HEK293T (cell line): ENCODE measurements at regions not wholly inside any gene's neighbourhood (a gene's known extent, or its start where the extent isn't known, plus 50 kb on each side); places are given as distances from the start of the nearest gene placed in this dataset.

Experiments used
- ARNT ChIP-seq: fragments of 450-650 bp; IDR thresholded peaks from 2 replicates; pipeline ENCODE4 v1.6.1; 2017; ENCODE audit warnings: mild to moderate bottlenecking
- BHLHE40 ChIP-seq: fragments of 450-650 bp; IDR thresholded peaks from 2 replicates; pipeline ENCODE4 v1.6.1; 2016; ENCODE audit warnings: mild to moderate bottlenecking, moderate library complexity, borderline replicate concordance
- CTBP1 ChIP-seq: fragments of 450-650 bp; IDR thresholded peaks from 2 replicates; pipeline ENCODE4 v1.6.1; 2016; ENCODE audit warnings: borderline replicate concordance
- ELF4 ChIP-seq: fragments of 450-650 bp; IDR thresholded peaks from 2 replicates; pipeline ENCODE4 v1.6.1; 2017; ENCODE audit warnings: antibody characterized with exemption
- FOXA1 ChIP-seq: fragments of 450-650 bp; IDR thresholded peaks from 2 replicates; pipeline ENCODE4 v1.6.1; 2016; ENCODE audit warnings: mild to moderate bottlenecking
- FOXK2 ChIP-seq: fragments of 450-650 bp; IDR thresholded peaks from 2 replicates; pipeline ENCODE4 v1.6.1; 2016; ENCODE audit warnings: mild to moderate bottlenecking
- FOXM1 ChIP-seq: fragments of 450-650 bp; IDR thresholded peaks from 2 replicates; pipeline ENCODE4 v1.6.1; 2017; ENCODE audit warnings: mild to moderate bottlenecking, borderline replicate concordance
- L3MBTL2 ChIP-seq: fragments of 450-650 bp; conservative IDR thresholded peaks from 2 replicates; pipeline ENCODE4 v1.6.1; 2016; ENCODE audit warnings: mild to moderate bottlenecking
- NFRKB ChIP-seq: fragments of 450-650 bp; IDR thresholded peaks from 2 replicates; pipeline ENCODE4 v1.6.1; 2016; ENCODE audit warnings: mild to moderate bottlenecking, moderate library complexity
- SP1 ChIP-seq: fragments of 450-650 bp; IDR thresholded peaks from 2 replicates; pipeline ENCODE4 v1.6.1; 2017
- SUZ12 ChIP-seq: fragments of 450-650 bp; IDR thresholded peaks from 2 replicates; pipeline ENCODE4 v1.6.1; 2016; ENCODE audit warnings: mild to moderate bottlenecking
- TARDBP ChIP-seq: fragments of 450-650 bp; IDR thresholded peaks from 2 replicates; pipeline ENCODE4 v1.6.1; 2016

GRCh38 chr7:68718097-68718551 is 880.2 kb upstream of the AUTS2 start:
- TF ChIP-seq FOXA1: no peak
- TF ChIP-seq ELF4: no peak
- TF ChIP-seq FOXK2: no peak
- no peak for TF ChIP-seq ARNT
- no peak for TF ChIP-seq FOXM1
- no peak for TF ChIP-seq SP1
- TF ChIP-seq L3MBTL2: no peak
- TF ChIP-seq CTBP1: no peak
- TF ChIP-seq SUZ12: no peak
- no peak for TF ChIP-seq TARDBP
- TF ChIP-seq NFRKB: no peak
- no peak for TF ChIP-seq BHLHE40
